ENCODE measurements at regions not wholly inside any gene's neighbourhood (a gene's known extent, or its start where the extent isn't known, plus 50 kb on each side); places are given as distances from the start of the nearest gene placed in this dataset.

DNA sequence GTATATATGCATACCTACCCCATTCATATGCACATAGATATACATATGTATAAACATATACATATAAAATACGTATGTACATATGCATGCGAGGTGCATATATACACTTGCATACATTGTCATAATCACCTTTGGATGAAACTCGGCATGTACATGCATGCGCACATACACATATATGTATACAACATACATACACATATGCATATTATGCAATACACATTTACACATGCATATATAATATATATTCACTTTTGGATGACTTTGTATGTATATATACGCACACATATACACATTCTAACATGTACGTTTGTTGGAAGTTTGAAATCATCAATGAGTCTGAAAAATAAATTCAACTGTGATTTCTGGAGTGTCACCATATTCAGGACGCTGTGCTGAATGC is 401.6 kb upstream of the TBX3 start:
- TF ChIP-seq, protein P1, sequence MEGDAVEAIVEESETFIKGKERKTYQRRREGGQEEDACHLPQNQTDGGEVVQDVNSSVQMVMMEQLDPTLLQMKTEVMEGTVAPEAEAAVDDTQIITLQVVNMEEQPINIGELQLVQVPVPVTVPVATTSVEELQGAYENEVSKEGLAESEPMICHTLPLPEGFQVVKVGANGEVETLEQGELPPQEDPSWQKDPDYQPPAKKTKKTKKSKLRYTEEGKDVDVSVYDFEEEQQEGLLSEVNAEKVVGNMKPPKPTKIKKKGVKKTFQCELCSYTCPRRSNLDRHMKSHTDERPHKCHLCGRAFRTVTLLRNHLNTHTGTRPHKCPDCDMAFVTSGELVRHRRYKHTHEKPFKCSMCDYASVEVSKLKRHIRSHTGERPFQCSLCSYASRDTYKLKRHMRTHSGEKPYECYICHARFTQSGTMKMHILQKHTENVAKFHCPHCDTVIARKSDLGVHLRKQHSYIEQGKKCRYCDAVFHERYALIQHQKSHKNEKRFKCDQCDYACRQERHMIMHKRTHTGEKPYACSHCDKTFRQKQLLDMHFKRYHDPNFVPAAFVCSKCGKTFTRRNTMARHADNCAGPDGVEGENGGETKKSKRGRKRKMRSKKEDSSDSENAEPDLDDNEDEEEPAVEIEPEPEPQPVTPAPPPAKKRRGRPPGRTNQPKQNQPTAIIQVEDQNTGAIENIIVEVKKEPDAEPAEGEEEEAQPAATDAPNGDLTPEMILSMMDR (IDR thresholded peaks at IDR 0.05; ENCODE audit: low read depth, low read length) = no peak
- no peak for DNase-seq (ENCODE audit: low read depth in 2 of 2)
- H3K4me3 ChIP-seq (replicated peaks in 1 of 2; ENCODE audit: low read depth in 2 of 2, low read length in 2 of 2) = no peak overlapping the region

DNA sequence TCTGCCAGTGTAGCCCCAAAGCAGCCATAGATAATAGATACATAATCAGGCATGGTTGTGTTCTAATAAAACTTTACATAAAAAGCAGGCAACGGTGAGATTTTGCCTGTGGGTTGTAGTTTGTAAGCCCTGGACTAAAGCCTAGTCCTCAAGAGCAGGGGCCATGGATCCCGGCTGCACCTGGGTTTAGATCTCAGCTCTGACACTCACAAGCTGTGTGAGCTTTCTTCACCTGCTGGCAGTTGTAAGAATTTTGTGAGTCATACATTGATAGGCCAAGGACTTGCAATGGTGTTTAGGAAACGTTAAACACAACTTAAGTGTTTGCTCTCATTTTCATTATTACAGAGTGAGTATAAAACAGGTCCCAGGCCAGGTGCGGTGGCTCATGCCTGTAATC is 395.8 kb upstream of the TBX3 start:
- TF ChIP-seq, protein P1 (IDR thresholded peaks at IDR 0.05; ENCODE audit: low read depth, low read length) = no peak
- H3K4me3 ChIP-seq (replicated peaks in 1 of 2; ENCODE audit: low read depth in 2 of 2, low read length in 2 of 2) = no peak overlapping the region
- DNase-seq (ENCODE audit: low read depth in 2 of 2) = no peak

DNA sequence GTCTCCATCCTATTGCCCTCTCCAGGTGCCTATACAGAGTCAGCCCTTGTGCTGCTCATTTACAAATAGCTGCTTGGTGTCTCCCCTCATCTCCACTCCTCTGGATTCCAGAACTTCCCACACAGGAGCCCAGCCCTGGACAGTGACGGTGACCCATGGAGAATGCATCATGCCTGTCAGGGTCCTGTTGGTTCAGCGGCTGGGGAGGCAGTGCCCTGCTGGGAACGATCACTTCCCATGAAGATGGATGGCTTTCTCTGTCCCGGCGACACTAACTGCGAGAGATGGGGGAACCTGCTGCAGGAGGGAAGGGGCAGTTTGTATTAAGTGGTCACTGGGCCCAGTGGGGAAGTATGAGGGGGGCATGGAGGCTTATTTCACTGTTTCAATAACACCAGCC is 395.0 kb upstream of the TBX3 start:
- DNase-seq (ENCODE audit: low read depth in 2 of 2) = no peak
- TF ChIP-seq, protein P1 (IDR thresholded peaks at IDR 0.05; ENCODE audit: low read depth, low read length) = no peak
- no peak overlapping the region for H3K4me3 ChIP-seq (replicated peaks in 1 of 2; ENCODE audit: low read depth in 2 of 2, low read length in 2 of 2)

DNA sequence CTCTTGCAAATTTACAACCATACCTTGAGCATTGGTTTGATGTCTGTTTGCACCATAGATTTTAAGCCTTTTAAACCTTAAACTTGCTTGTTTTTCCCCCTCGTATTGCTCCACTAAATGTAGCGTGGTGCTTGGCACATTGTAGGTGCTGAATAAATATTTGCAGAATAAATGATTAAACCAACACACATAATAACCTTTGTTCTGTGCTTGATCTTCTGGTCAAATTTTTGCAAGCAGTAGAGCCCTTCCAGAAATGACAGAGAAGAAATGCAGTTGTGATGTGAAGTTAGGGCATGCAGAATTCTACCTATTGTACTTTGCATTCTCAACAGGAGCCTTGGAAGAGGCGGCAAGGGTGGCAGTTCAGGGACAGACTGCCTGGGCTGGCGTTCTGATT is 394.4 kb upstream of the TBX3 start:
- TF ChIP-seq, protein P1 (IDR thresholded peaks at IDR 0.05; ENCODE audit: low read depth, low read length) = no peak
- no peak overlapping the region for H3K4me3 ChIP-seq (replicated peaks in 1 of 2; ENCODE audit: low read depth in 2 of 2, low read length in 2 of 2)
- no peak for DNase-seq (ENCODE audit: low read depth in 2 of 2)

DNA sequence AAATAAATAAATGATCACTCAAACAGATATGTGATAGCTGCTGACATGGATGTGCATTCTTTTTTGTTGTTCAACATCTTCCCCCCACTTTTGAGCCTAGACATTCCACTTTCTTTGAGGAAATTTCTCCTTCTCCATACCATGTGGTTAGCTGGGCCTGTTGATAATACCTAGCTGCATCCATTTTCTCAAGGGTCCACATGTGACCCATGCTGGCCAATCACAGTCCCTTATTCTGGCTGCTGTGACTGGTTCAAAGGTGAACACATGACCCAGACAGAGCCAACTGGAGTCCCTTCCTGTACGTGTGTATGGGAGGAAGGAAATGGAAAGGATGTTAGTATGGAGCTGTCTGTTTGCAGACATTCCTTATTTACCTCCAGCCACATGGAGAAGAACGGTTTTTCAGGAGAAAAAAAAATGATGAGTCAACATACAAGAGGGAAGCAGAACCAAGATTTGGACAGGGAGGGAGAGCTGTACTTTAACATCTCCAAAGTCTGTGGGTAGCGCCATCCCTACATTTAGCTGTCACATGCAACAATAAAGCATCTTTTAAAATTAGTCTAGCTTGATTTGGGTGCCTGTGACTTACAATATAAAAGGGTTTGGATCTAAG is 391.7 kb upstream of the TBX3 start:
- TF ChIP-seq, protein P1 (IDR thresholded peaks at IDR 0.05; ENCODE audit: low read depth, low read length) = no peak
- no peak overlapping the region for H3K4me3 ChIP-seq (replicated peaks in 1 of 2; ENCODE audit: low read depth in 2 of 2, low read length in 2 of 2)
- DNase-seq (ENCODE audit: low read depth in 2 of 2) = no peak

DNA sequence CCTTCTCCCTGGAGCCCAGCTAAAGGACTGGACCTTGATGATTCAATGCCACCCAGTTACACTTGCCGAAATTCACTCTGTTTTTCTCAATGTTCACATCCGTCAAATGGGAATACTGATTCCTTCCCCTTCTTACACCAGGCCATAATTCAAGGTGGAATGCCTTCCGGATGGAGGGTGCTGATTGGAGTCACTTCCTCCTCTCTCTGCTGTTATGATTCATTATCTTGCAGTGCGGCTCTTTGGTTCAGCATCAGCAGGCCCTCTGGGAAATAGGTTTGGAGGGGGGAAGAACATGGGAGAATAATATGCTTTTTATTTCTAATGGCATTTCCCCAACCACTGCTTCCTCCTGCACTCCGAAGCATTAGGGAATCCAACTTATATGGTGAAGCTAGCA is 390.6 kb upstream of the TBX3 start:
- no peak overlapping the region for H3K4me3 ChIP-seq (replicated peaks in 1 of 2; ENCODE audit: low read depth in 2 of 2, low read length in 2 of 2)
- DNase-seq (ENCODE audit: low read depth in 2 of 2) = peak in 1 of 2 donors; percentile 37
- TF ChIP-seq, protein P1 (IDR thresholded peaks at IDR 0.05; ENCODE audit: low read depth, low read length) = no peak

DNA sequence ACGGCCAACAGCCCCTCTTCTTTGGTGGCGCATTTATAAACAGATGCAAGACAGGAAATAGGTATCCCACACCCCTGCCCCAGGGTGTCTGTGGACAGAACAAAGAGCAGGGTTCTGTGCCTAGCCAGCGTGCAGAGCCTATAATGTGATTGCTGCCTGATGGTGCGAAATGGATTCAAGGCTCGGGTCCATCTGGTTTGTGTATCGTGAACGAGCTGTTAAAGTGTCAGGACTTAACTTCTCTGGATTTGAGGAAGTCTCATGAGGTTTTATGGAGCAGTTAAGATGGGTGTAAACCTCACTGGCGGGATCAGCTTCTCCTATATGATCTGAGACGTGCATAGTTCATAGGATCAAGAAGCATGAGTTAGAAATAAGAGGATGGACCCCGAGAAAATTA is 388.7 kb upstream of the TBX3 start:
- TF ChIP-seq, protein P1 (IDR thresholded peaks at IDR 0.05; ENCODE audit: low read depth, low read length) = no peak
- no peak for DNase-seq (ENCODE audit: low read depth in 2 of 2)
- H3K4me3 ChIP-seq (replicated peaks in 1 of 2; ENCODE audit: low read depth in 2 of 2, low read length in 2 of 2) = no peak overlapping the region
